SW 1271 (cell line): ENCODE measurements at regions not wholly inside any gene's neighbourhood (a gene's known extent, or its start where the extent isn't known, plus 50 kb on each side); places are given as distances from the start of the nearest gene placed in this dataset.
"Not testable (repeated sequence)": the region's sequence is repeated elsewhere in the genome, so short reads cannot be mapped to it uniquely, and the experiment has no call there.

Experiments
- DNase-seq, 2 experiments: peaks; one replicate each; lab custom pipeline; 2025; lab: John Stamatoyannopoulos, UW

GRCh38 chr16:79895053-79895916 is 294.7 kb upstream of the MAF start:
- no peak for DNase-seq

- no peak for DNase-seq
Measured at GRCh38 chr16:79893445-79893844, 292.9 kb upstream of the MAF start.

DNA sequence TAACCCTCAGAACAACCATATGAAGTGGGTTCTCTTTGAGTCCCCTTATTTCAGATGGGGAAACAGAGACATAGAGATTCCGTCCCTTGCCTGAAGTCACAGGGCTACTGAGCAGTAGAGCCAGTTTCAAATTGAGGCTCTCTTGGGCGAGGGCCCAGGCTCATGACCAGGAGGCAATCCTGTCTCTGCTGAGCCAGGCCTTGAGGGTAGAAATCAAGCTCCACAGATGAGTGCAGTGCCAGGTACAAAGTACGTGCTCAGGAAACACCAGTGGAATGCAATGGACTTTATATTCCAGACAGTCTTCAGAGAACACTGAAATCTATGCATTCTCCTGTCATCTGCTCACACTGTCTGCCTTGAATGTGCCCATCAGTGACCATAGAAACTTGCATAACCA is 291.7 kb upstream of the MAF start:
- DNase-seq = no peak

DNA sequence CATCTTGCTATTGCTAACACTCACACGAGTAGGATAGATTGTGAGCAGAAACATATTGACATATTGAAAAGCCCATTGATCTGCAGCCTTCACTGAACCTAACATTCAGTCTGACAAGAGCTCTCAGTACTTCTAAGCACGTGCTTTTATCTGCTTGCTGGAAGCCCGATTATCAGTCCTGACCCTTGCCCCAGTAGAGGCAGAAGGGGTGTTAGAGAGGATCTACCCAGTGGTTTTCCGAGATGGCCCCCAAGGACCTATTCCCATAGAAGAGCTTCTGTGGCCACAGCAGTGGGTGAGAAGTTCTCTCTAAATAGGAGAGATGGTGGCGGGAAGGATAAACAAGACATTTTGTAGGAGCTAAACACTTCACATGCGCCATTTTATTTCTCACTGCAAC is 290.9 kb upstream of the MAF start:
- no peak for DNase-seq

DNA sequence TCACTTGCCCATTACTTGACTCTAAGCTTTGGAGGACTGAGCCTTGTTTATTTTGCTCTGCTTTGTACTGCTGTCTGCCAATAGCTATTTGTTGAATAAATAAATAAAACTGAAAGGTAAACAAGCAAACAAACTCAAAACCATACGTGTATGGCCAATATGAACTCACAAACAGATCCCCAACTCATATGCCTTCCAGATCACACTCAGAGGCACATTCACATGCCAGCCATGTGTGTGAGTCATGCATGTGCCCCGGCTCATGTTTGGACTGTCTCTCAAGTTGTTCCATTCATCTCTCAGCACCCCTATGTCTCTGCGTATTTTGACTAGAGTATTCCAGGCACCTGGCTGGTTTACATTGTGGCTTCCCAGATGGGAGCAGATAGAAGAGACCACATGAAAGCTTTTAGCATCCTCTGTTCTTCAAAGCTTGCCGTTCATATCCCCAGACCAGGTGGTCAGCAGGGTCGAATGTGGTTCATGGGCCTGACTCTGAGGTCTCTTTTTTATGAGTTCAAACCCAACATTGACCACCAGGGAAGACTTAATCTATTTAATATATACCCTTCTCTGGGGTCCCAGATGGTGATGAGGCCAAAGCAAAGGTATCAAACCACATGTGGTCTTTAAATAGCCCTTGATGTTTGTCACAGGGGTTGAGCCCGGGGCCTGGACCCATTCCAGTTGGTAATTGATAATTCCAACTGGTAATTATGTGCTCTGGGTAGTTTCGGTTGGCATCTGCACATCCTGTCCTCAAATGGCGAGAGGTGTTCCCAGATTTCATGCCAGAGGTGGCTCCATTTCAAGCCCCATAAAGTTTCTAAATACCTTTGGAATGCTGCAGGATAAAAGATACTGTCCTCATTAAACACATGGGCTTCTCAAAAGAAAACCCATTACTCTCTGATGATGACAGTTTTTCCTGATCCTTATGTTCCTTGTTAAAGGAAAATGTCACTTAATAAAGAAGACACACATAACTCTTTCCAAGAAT is 287.3 kb upstream of the MAF start:
- DNase-seq = no peak

- no peak for DNase-seq
Measured at GRCh38 chr16:79885320-79885719, 284.8 kb upstream of the MAF start.

DNA sequence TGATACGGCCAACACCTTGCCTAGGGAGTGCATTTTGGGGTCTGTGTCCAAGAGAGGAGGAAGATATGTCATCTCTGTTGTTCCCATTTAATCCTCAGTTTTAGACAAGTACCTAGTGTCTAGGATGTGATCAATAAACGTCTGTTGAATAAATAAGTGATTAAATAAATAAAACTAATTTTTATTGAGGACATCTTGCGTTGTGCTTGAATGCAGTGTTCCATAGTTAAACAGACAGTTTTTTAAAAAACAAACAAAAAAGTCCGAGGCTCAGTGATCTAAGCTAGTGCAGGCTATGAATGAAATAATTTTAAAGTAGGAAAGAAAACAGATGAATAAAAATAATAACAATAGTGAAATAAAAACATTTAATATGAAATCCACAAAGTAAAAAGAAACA is 283.0 kb upstream of the MAF start:
- no peak for DNase-seq

- no peak for DNase-seq
Measured at GRCh38 chr16:79882340-79883005, 281.9 kb upstream of the MAF start.

DNA sequence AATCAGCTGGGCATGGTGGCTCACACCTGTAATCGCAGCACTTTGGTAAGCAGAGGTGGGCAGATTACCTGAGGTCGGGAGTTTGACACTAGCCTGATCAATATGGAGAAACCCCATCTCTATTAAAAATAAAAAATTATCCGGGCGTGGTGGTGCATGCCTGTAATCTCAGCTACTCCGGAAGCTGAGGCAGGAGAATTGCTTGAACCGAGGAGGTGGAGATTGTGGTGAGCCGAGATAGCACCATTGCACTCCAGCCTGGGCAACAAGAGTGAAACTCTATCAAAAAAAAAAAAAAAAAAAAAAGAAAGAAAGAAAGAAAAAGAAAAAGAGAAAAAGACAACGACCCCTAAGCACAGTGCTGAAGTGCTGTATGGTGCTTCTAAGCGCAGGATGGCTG is 280.6 kb upstream of the MAF start:
- DNase-seq = not testable (repeated sequence)

DNA sequence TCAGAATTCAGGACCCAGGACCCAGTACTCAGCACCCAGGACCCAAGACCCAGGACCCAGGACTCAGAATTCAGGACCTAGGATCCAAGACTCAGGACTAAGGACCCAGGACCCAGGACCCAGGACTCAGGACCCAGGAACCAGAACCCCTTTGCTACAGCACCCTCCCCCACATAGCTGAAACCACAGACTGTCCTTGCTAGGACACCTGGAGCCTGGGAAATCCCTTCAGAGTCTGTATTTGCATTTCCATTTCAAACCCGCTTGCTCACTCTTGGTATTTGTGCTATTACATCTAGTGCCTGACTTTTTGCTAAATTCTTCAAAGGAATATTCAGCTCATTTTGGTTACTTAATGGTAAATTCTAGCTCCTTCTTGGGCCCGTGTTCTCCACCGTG is 275.8 kb upstream of the MAF start:
- no peak for DNase-seq

- no peak for DNase-seq
Measured at GRCh38 chr16:79874391-79874790, 273.9 kb upstream of the MAF start.

GRCh38 chr16:79873825-79874224 is 273.3 kb upstream of the MAF start:
- DNase-seq = no peak

GRCh38 chr16:79871906-79872305 is 271.4 kb upstream of the MAF start:
- DNase-seq = no peak

DNA sequence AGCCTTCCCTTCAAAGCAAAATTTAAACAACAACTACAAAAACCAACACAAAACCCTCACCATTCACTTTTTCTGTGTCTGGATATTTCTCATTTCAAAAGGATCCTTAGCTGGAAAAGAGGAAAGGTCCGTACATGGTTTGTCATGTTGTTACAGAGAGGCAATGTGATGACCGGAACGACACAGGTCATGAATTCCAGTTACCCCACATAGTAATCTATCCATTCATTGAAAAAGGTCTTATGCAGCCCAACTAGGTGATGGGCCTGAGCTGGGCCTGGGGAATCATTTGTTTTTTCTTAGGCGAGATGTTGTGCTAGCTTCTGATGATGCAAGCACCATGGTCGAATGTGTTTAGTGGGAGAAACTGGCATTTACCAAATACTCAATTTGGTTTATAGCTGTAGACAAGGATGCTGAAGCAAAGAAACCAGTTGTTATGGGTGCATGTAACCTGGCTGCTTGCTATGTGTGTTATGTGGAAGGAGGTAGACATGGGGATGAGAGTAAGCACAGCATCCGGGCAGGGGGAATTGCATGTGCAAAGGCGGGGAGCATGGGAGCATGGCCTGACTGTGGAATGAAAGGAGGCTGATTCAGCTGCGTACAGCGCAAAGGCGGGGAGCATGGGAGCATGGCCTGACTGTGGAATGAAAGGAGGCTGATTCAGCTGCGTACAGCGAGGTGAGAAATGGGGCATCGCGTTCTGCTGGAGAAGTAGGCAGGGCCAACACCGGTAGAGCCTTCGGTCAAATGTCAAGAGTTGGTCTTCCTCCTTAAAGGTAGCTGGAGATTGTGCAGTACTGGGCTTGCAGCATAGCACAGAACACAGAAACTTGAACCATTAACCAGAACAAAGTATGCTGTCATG is 269.7 kb upstream of the MAF start:
- DNase-seq = no peak

DNA sequence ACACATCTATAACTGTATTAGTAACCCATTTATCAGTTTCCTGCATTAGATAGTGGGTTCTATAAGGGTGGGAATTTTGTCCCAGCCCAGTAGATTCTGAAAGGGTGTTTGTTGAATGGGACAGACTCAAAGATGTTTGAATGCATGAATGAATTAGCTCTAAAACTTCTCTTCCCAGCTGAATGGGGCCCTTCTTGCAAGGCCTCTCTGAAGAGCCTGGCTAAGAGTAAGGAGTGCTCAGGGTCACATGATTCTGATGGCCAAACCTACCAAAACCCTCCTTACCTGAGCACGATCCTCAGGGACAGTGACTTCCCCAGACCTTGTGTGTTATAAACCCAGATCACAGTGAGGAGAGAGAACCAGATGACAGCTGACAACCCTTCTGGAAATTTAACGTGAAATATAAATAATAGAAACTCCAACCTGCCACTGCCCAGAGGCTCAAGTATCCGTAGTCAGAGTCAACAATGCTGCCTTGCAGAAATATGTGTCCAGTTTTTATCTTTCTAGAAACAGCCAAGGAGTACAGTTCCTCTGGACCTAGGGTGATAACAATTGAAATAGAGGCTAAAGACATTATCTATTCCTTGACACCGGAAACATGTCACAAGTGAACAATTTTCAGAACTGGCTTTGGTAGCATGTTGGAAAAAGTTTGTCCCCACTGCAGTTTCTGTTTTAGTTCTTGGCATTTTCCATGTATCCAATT is 268.9 kb upstream of the MAF start:
- DNase-seq = no peak

DNA sequence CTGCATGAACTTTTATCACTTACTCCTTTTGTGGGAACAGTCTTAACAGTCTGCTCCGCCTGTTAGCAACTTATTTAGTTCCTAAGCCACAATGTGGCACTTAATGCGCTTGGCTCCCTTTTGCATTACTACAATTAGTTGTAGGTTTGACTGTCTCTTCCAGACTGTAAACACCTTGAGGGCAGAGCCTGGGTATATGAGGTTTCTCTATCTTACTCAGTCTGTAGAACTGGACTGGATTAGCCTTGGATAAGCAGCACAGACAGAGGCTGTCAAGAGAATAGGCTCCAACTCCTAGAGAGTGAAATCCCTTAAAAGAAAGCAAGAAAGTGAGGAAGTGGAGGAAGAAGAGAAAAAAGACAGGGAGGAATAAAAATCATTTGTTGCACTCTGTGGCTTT is 268.3 kb upstream of the MAF start:
- DNase-seq = no peak

DNA sequence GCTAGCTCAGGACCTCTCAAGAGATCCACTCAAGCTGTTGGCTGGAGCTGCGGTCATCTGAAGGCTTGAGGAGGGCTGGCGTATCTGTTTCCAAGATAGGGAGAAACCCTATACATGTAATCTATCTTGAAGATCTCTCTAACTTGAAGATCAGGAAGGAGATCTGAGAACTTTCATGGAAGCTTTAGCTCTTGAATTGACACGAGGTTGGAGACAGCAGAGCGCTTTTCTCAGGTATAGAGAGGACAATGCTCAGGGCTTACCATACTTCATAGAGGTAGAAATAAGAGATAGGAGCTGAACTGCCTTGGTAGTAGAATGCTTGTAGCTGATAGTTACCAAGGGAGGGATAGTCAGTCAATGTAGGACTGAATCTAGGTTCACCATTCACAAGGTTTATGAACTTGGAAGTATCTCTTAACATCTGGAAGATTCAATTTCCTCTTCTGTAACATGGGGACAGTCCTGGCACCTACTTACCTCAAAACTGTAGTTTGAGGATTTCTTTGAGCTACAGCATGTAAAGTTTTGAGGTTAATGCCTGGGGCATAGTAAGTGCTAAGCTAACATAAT is 267.0 kb upstream of the MAF start:
- DNase-seq = no peak

DNA sequence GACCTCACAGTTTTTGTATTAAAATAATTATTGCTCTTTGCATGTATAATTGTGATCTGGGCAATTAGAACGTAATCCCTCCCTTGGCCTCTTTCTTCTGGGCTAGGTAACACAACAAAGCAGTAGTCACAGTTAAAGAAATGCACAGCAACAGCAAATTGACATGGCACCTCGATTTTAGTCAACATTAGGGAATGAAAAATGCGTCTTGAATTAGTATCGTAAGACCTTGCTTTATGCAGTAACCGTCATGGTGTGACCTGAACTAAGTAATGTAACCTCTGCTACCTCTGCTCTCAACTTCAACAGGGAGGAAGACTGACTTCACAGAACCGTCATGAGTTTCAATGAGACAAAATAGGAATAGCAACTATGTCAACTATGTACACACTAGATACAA is 265.4 kb upstream of the MAF start:
- no peak for DNase-seq

DNA sequence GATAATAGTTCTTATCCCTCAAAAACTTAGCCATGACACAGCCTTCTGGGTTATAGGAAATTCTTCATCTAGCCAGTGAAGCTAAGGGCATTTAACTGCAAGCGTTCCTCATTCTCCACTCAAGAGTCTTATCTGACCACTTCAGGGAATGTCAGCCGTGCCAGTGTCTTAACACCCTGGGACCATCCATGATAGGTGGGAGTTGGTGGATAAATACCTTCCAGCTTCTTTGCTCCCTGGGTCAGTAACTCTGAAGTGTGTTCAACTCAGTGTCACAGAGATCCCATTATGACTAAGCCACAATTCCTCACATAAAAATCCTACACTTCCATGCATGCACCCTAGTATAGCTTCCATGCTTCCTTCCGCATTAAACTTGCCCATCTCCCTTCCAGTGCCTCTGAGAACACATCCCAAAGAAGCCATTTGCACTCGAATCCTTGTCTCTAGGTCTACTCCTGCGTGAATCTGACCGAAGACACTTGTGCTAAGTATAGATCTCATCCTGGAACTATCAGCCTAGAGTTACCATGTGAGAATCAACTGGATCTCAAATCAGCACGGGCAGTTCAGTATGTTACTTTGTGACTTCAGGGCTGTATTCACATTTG is 264.3 kb upstream of the MAF start:
- DNase-seq = no peak
